T-helper 1 cell treated with Interleukin-12 subunit alpha and Interleukin-12 subunit beta and Interleukin-4 antibody, amounts not matched to agents 30 μg/mL and 1 μg/mL, for 36 hours (primary cell): ENCODE measurements at regions not wholly inside any gene's neighbourhood (a gene's known extent, or its start where the extent isn't known, plus 50 kb on each side); places are given as distances from the start of the nearest gene placed in this dataset.

Source experiments
- H3K27ac Mint-ChIP-seq: one replicate; pipeline ENCODE4 v1.8.0; 2021; ENCODE audit warnings: mild to moderate bottlenecking, mixed read lengths
- H3K27me3 Mint-ChIP-seq: one replicate; pipeline ENCODE4 v1.8.0; 2021; ENCODE audit warnings: low read depth, mixed read lengths
- H3K36me3 Mint-ChIP-seq: one replicate; pipeline ENCODE4 v1.8.0; 2021; ENCODE audit warnings: low read depth, mixed read lengths
- H3K4me1 Mint-ChIP-seq: one replicate; pipeline ENCODE4 v1.8.0; 2021; ENCODE audit warnings: low read depth, mixed read lengths
- H3K4me3 Mint-ChIP-seq: one replicate; pipeline ENCODE4 v1.8.0; 2021; ENCODE audit warnings: mild to moderate bottlenecking, moderate library complexity, mixed read lengths
- H3K9me3 Mint-ChIP-seq: one replicate; pipeline ENCODE4 v1.8.0; 2021; ENCODE audit warnings: mixed read lengths

- Mint-ChIP-seq H3K9me3 (peaks cover 15% of the 10 kb centered on the region), H3K36me3 (peaks cover 21% of the 10 kb centered on the region), H3K27me3 (no peaks in the 10 kb centered on the region), H3K27ac (no peak overlapping the region), H3K4me1 (peaks cover 28% of the 10 kb centered on the region), H3K4me3 (no peak overlapping the region)
These were observed 253.9 kb upstream of the CRY1 start for GRCh38 chr12:107347261-107347660.

GRCh38 chr12:107349008-107349747 lies 255.8 kb upstream of the CRY1 start:
- Mint-ChIP-seq H3K27me3 (no peaks in the 10 kb centered on the region), H3K36me3 (peaks cover 13% of the 10 kb centered on the region), H3K27ac (no peak overlapping the region), H3K9me3 (peaks cover 9% of the 10 kb centered on the region), H3K4me3 (no peak overlapping the region), H3K4me1 (peaks cover 37% of the 10 kb centered on the region)

GRCh38 chr12:107349839-107350238 lies 256.5 kb upstream of the CRY1 start:
- Mint-ChIP-seq H3K36me3 (peaks cover 13% of the 10 kb centered on the region), H3K4me1 (peaks cover 39% of the 10 kb centered on the region), H3K9me3 (peaks cover 9% of the 10 kb centered on the region), H3K27ac (no peak overlapping the region), H3K27me3 (no peaks in the 10 kb centered on the region), H3K4me3 (no peak overlapping the region)

GRCh38 chr12:107351109-107351508 lies 257.8 kb upstream of the CRY1 start:
- H3K4me1 Mint-ChIP-seq: peaks cover 43% of the 10 kb centered on the region
- no peak overlapping the region for H3K27ac Mint-ChIP-seq
- H3K9me3 Mint-ChIP-seq: peaks cover 6% of the 10 kb centered on the region
- no peak overlapping the region for H3K4me3 Mint-ChIP-seq
- H3K36me3 Mint-ChIP-seq: peaks cover 6% of the 10 kb centered on the region
- H3K27me3 Mint-ChIP-seq: no peaks in the 10 kb centered on the region

- H3K9me3 Mint-ChIP-seq: peaks cover 6% of the 10 kb centered on the region
These were observed 258.4 kb upstream of the CRY1 start for GRCh38 chr12:107351713-107352112.

GRCh38 chr12:107352347-107353081 lies 259.2 kb upstream of the CRY1 start:
- Mint-ChIP-seq H3K4me3 (peak overlapping the region; percentile 64), H3K27ac (peak overlapping the region; percentile 70), H3K36me3 (peaks cover 3% of the 10 kb centered on the region), H3K27me3 (no peaks in the 10 kb centered on the region), H3K4me1 (peaks cover 50% of the 10 kb centered on the region), H3K9me3 (peaks cover 1% of the 10 kb centered on the region)

More at GRCh38 chr12:107351713-107352112, 258.4 kb upstream of the CRY1 start:
- Mint-ChIP-seq H3K4me1 (peaks cover 47% of the 10 kb centered on the region), H3K36me3 (peaks cover 6% of the 10 kb centered on the region), H3K27ac (no peak overlapping the region), H3K4me3 (peak overlapping the region; percentile 64), H3K27me3 (no peaks in the 10 kb centered on the region)

GRCh38 chr12:107353312-107353711 lies 260.0 kb upstream of the CRY1 start:
- Mint-ChIP-seq H3K9me3 (no peaks in the 10 kb centered on the region), H3K4me3 (no peak overlapping the region), H3K27ac (peak overlapping the region; percentile 21), H3K4me1 (peaks cover 46% of the 10 kb centered on the region), H3K36me3 (peaks cover 2% of the 10 kb centered on the region), H3K27me3 (no peaks in the 10 kb centered on the region)

GRCh38 chr12:107355004-107355565 lies 261.7 kb upstream of the CRY1 start:
- H3K4me1 Mint-ChIP-seq: peaks cover 47% of the 10 kb centered on the region
- no peaks in the 10 kb centered on the region for H3K9me3 Mint-ChIP-seq
- peaks cover 2% of the 10 kb centered on the region for H3K36me3 Mint-ChIP-seq
- no peak overlapping the region for H3K27ac Mint-ChIP-seq
- no peaks in the 10 kb centered on the region for H3K27me3 Mint-ChIP-seq
- no peak overlapping the region for H3K4me3 Mint-ChIP-seq

- H3K4me3 Mint-ChIP-seq: no peak overlapping the region
These were observed 262.3 kb upstream of the CRY1 start for GRCh38 chr12:107355612-107356011.

GRCh38 chr12:107356266-107356936 lies 263.1 kb upstream of the CRY1 start:
- peaks cover 2% of the 10 kb centered on the region for H3K36me3 Mint-ChIP-seq
- no peak overlapping the region for H3K27ac Mint-ChIP-seq
- H3K4me3 Mint-ChIP-seq: no peak overlapping the region
- peaks cover 49% of the 10 kb centered on the region for H3K4me1 Mint-ChIP-seq
- no peaks in the 10 kb centered on the region for H3K27me3 Mint-ChIP-seq
- no peaks in the 10 kb centered on the region for H3K9me3 Mint-ChIP-seq

More at GRCh38 chr12:107355612-107356011, 262.3 kb upstream of the CRY1 start:
- Mint-ChIP-seq H3K4me1 (peaks cover 48% of the 10 kb centered on the region), H3K9me3 (no peaks in the 10 kb centered on the region), H3K27me3 (no peaks in the 10 kb centered on the region), H3K27ac (no peak overlapping the region), H3K36me3 (peaks cover 2% of the 10 kb centered on the region)

- peaks cover 2% of the 10 kb centered on the region for H3K36me3 Mint-ChIP-seq
- H3K4me1 Mint-ChIP-seq: peaks cover 49% of the 10 kb centered on the region
- H3K27me3 Mint-ChIP-seq: no peaks in the 10 kb centered on the region
- no peak overlapping the region for H3K4me3 Mint-ChIP-seq
- no peaks in the 10 kb centered on the region for H3K9me3 Mint-ChIP-seq
- H3K27ac Mint-ChIP-seq: no peak overlapping the region
These were observed 263.6 kb upstream of the CRY1 start for GRCh38 chr12:107356937-107357295.

GRCh38 chr12:107359382-107359781 lies 266.0 kb upstream of the CRY1 start:
- H3K9me3 Mint-ChIP-seq: no peaks in the 10 kb centered on the region
- H3K4me3 Mint-ChIP-seq: no peak overlapping the region
- H3K27ac Mint-ChIP-seq: no peak overlapping the region
- H3K27me3 Mint-ChIP-seq: no peaks in the 10 kb centered on the region
- peaks cover 3% of the 10 kb centered on the region for H3K36me3 Mint-ChIP-seq
- peaks cover 42% of the 10 kb centered on the region for H3K4me1 Mint-ChIP-seq

- no peaks in the 10 kb centered on the region for H3K27me3 Mint-ChIP-seq
- H3K36me3 Mint-ChIP-seq: peaks cover 3% of the 10 kb centered on the region
- peaks cover 38% of the 10 kb centered on the region for H3K4me1 Mint-ChIP-seq
- H3K27ac Mint-ChIP-seq: peak overlapping the region; percentile 23
- no peak overlapping the region for H3K4me3 Mint-ChIP-seq
- no peaks in the 10 kb centered on the region for H3K9me3 Mint-ChIP-seq
These were observed 266.7 kb upstream of the CRY1 start for GRCh38 chr12:107360033-107360432.

- Mint-ChIP-seq H3K4me3 (no peak overlapping the region), H3K9me3 (no peaks in the 10 kb centered on the region), H3K4me1 (peaks cover 35% of the 10 kb centered on the region), H3K27me3 (no peaks in the 10 kb centered on the region), H3K36me3 (peaks cover 3% of the 10 kb centered on the region), H3K27ac (no peak overlapping the region)
These were observed 267.1 kb upstream of the CRY1 start for GRCh38 chr12:107360482-107360881.
